Stimulated activated CD4-positive, alpha-beta T cell treated with anti-CD3 and anti-CD28 coated beads, Interleukin-4, amount 100 ng/mL, for 4 hours (primary cell): ENCODE measurements at regions not wholly inside any gene's neighbourhood (a gene's known extent, or its start where the extent isn't known, plus 50 kb on each side); places are given as distances from the start of the nearest gene placed in this dataset.
"Not testable (repeated sequence)": the region's sequence is repeated elsewhere in the genome, so short reads cannot be mapped to it uniquely, and the experiment has no call there.

Source experiments
- DNase-seq, 2 experiments: peaks; one replicate each; pipeline ENCODE4 v3.0.0-alpha.2; 2020

DNA sequence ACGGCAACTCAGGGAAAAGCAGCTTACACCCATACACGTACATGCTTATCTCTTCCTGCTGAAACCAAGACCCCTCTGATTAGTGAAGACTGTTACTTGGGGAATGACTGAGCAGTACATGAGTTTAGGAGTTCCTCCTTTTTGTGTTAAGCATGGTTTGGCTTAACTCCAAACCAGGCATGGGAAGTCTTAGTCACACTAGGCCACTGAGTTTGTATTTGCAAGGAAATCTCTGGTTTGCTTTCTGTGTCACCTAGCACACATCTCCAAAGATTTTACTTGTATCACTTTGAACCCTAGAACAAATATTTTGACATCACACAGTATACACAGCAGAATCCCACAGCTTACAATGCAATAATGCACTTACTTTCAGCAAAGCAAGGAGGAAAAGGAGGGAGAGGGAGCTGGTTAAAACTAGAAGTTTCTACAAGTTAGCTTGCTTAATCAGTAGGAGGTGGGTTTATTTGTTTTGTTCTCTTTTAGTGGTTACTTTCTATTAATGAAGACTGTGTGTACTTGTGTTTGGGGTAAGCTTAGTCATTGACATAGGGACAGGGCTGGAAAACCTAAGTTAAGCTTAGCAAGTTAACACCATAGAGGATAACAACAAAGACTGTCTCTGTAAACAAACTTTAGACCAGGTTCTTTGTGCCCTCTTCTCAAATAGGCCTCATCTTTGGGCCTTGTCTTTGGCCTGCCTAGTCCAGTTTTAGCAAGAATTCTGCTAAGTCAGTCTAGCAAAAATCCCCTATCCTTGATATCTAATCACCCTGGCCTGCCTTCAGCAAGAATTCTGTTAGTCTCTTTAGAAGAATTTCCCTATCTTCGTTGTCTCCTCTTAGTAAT lies 219.4 kb downstream of the MREG start:
- DNase-seq: no peak

DNA sequence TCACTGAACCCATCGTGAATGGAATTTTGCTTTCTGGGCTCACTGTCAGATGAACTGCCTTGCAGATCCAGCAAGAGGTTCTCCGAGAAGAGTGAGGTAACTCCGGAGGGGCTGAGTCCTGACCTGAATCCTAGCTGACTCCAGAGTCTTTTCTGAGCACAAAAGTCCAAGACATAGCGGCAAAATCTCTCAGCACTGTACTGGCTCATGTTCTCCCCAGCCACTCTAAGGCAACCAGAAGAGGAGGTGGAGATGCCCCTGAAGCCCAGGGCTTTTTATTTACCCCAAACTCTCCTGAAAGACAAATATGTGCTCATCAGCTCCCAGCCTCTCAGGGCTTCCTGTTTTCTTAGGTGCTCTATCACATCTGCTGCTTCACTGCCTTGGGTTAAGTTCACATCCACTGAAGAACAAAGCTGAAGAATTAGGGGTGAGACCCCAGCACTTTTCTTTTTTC lies 221.8 kb downstream of the MREG start:
- DNase-seq: no peak

DNA sequence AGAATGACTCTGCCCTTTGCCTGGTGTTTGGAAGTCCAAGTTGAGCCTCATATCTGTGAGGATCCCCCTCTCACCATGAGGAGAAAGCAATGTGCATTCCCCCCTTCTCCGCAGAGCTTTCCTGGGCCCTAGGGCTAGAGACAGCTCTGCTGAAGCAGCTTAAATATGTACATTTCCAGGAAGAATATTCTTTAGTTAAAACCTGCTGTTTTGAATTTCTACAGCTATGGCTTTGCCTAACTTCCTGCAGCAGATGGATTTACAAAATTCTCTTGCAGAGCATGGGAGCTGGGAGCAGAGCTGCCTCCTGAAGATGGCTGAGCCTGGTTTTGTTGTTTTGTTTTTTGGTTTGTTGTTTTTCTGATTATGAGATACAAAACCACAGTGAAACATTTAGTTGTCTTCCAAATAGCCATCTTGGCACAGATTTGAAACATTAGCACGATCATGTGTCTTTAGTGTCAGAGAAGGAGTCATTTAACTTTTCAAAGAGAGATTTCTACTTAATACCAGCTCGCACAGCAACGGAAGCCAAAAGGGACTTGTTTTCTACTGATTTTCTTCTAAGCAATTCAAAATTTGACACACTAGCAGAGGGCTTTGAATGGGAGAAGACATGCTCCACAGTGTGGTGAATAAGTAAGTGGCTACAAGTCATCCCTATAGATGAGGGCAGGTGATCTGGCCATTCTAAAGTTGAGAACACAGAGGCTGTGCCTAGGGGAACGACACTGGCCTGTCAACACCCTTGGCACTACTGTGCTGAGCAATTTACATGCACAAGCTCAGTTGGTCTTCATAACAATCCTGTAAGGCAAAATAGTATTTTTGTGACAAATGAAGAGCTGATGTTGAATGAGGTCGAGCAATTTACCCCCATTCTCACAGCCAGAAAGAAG lies 222.6 kb downstream of the MREG start:
- DNase-seq: no peak

DNA sequence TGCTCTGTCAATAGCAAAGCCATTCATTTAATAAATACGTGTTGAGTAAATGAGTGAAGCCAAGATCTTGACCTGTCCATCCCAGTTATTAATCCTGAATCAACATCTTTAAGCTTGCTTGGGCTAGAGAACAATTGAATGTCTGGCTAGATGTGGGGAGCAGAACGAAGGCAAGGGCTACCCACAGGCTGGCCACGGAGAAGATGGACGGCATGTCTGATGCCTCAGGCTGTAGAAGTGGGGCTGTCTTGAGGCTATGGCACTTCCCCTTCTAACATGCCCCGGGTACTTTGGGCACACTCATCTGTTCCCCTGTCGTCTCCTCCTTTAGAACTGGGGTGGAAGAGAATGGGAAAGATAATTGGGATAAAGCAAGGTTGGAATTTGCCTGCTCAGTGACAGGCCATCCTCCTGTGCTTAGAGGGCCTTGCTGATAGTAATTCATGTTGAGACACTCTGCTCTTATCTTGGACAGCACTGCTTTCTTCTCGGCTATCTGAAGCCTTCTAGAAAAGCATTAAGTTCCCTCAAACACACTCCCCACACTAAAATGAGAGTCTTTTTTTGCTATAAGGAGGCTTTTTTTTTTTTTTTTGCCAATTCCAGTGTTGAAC lies 225.7 kb downstream of the MREG start:
- DNase-seq: no peak

GRCh38 chr2:215787025-215787424 lies 226.3 kb downstream of the MREG start:
- no peak for DNase-seq

- no peak for DNase-seq
Measured at GRCh38 chr2:215784371-215784783, 229.0 kb downstream of the MREG start.

DNA sequence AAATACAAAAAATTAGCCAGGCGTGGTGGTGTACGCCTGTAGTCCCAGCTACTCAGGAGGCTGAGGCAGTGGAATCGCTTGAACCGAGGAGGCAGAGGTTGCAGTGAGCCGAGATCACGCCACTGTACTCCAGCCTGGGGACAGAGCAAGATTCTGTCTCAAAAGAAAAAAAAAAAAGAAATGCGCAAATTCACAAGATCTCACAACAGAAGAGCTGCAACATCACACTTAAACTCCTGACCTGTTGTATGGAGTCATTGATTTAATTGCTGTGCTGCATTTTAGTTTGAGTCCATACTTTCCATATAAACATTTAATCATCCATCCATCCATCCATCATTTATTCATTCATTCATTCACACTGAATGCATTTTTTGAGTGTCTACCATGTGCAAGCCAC lies 229.7 kb downstream of the MREG start:
- not testable (repeated sequence) for DNase-seq

DNA sequence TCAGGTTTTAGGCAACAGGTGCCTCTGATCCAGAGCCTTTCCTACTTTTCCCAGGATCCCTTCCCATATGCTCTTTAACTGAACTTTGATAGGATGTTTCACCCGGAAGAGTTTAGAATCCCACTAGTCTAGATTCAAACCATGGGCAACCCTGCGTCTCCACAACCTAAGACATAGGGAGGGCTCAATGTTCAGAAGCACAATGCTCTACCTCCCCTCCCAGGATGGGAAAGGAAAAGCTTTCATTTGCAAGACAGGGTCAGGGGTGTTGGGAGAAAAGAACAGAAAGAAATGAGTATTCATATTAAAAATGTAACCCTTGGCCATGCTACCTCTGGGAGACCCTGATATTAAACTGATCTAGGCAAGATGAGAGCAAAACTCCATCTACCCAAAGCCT lies 230.4 kb downstream of the MREG start:
- DNase-seq: no peak

DNA sequence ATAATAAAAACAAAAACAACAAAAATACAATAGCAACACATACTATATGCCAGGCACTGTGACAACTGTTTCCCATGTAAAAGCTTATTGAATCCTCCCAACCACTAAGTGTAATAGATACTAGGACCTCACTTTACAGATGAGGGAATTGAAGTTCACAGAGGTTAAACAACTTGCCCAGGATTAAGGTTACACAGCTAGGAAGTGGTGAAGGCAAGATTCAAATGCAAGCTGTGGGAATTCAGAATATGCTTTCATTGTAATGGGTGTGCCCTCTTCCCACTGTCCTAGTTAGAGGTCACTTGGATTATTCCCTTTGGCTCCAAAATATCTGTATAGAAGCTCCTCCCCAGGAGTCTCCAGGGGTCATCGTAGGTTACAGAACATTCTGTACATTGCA lies 231.1 kb downstream of the MREG start:
- no peak for DNase-seq

- DNase-seq: no peak
Measured at GRCh38 chr2:215780907-215781685, 232.3 kb downstream of the MREG start.

GRCh38 chr2:215780313-215780712 lies 233.0 kb downstream of the MREG start:
- no peak for DNase-seq

- no peak for DNase-seq
Measured at GRCh38 chr2:215779912-215780311, 233.4 kb downstream of the MREG start.

DNA sequence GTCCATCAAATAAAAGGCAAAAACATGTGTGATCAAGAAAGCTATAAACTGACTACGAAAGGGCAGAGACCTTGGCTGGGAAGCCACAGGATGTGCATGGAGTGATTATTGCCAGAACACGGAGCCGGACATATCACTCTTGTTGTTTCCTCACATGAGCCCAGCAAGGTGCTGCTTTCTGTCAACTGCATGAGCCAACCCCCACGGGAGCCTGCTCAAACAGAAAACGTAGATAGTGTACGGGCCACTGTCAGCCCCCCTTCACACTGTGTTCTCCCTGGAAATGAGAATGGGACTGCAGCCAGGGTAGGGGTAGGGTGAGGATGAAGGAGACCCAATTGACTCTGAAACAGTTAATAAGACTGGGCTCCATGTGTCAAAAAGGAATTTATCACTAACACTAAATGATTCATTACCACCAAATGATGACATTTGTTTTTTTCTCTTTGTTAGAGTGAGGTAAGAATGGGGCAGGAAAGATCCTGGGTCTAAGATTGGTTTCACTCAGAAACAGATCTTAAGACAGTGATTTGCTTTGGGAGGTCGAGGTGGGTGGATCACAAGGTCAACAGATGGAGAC lies 235.8 kb downstream of the MREG start:
- no peak for DNase-seq

- no peak for DNase-seq
Measured at GRCh38 chr2:215775106-215775505, 238.2 kb downstream of the MREG start.

DNA sequence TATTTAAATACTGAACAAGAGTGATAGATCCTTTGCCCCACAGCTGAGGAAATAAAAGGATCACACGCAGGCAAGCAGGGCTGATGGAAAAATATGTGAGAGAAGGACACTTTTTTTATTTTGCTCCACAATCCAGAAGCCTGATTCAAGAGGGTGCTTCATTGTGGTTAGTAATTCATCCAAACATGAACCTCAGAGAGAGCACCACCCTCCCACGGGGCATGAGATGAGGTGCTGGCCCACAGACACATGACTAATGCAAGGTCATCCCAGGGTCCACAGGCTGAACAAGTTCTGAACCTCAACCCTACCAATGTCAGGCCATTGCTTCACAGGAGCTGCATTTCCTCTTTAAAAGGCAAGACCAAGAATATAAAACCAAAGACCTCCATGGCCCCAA lies 239.6 kb downstream of the MREG start:
- DNase-seq: no peak

DNA sequence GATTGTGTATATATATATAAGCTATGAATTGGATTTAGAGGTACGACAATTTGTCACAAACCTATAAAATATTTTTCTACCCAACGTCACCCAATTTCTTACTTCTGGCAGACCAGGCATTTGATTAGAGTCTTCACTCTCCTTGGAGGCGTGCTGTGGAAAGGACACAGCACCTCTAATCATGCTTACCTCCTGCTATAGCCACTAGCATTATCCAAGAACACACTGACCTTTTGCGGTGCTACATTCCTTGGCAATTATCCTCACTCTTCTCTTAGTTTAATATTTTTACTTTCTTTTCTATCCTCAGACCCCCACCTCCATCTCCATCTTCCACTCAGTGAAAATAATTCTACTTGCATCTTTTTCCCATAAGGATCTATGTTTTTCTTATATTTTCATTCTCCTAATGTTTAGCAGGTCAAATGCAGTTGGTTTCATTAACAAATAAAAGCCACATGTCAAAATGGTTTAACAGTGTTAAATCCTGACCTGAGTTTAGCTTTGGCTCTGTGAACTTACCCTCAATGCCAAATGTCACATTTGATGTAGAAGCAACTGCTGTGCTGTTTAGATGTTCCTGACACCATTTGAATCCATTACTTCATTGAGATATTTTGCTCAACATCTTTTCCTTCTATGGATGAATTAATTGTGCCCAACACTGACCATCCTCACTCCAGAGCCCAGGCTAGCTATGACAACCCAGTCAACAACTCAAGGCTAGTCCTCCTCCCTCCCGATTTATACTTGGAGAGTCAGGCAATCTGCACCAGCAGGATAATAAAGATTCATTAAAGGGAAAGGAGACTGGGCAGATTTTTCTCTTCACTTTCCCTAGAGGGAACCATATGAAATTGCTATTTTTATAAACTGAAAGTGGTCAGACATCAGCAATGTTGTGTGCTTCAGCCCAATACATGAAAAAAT lies 240.5 kb downstream of the MREG start:
- DNase-seq: no peak

GRCh38 chr2:215772003-215772402 lies 241.3 kb downstream of the MREG start:
- no peak for DNase-seq

GRCh38 chr2:215771241-215771640 lies 242.1 kb downstream of the MREG start:
- DNase-seq: no peak

- DNase-seq: no peak
Measured at GRCh38 chr2:215770668-215771067, 242.7 kb downstream of the MREG start.

- no peak for DNase-seq
Measured at GRCh38 chr2:215769246-215769645, 244.1 kb downstream of the MREG start.

- DNase-seq: no peak
Measured at GRCh38 chr2:215767625-215768024, 245.7 kb downstream of the MREG start.
